Peyer's patch (tissue), 4 donors: ENCODE measurements at regions not wholly inside any gene's neighbourhood (a gene's known extent, or its start where the extent isn't known, plus 50 kb on each side); places are given as distances from the start of the nearest gene placed in this dataset.

ENCODE experiments used
- CTCF ChIP-seq, 6 experiments: fragments of 450-650 bp in 4 of 6; fragments of 200-600 bp in 2 of 6; sonication (generic) in 1 of 6; IDR thresholded peaks; one replicate each; pipeline ENCODE4 v1.5.1; 2017 to 2019; ENCODE audit warnings: antibody characterized with exemption in 6 of 6, mild to moderate bottlenecking in 3 of 6, moderate library complexity in 1 of 6
- POLR2A ChIP-seq, 2 donors: fragments of 450-650 bp; IDR thresholded peaks; one replicate each; pipeline ENCODE4 v1.5.1; 2017; ENCODE audit warnings: antibody characterized with exemption in 2 of 2, mild to moderate bottlenecking in 2 of 2, moderate library complexity in 2 of 2

GRCh38 chr6:137775227-137775626 lies 91.8 kb upstream of the TNFAIP3 start:
- TF ChIP-seq CTCF (IDR thresholded peaks at IDR 0.05) (no peak), POLR2A (IDR thresholded peaks at IDR 0.05) (no peak)
